HUES6 (cell line): ENCODE measurements at regions not wholly inside any gene's neighbourhood (a gene's known extent, or its start where the extent isn't known, plus 50 kb on each side); places are given as distances from the start of the nearest gene placed in this dataset.
"Not testable (repeated sequence)": the region's sequence is repeated elsewhere in the genome, so short reads cannot be mapped to it uniquely, and the experiment has no call there.

Experiments
- H3K27ac ChIP-seq: 2 replicates; pipeline ENCODE4 v1.7.0; 2013; ENCODE audit warnings: low read depth, mild to moderate bottlenecking, low read length, inconsistent platforms
- H3K27me3 ChIP-seq: 2 replicates; pipeline ENCODE4 v1.6.1; 2013; ENCODE audit warnings: low read length; ENCODE audit not compliant: control insufficient read depth, insufficient read depth
- H3K36me3 ChIP-seq: 2 replicates; pipeline ENCODE4 v1.6.1; 2013; ENCODE audit warnings: low read length; ENCODE audit not compliant: control insufficient read depth, insufficient read depth
- H3K4me1 ChIP-seq: 2 replicates; pipeline ENCODE4 v1.6.1; 2013; ENCODE audit warnings: low read length; ENCODE audit not compliant: control insufficient read depth, insufficient read depth
- H3K4me3 ChIP-seq: 2 replicates; pipeline ENCODE4 v1.5.1; 2013; ENCODE audit warnings: low read depth, low read length
- H3K9ac ChIP-seq: one replicate; pipeline ENCODE4 v1.6.1; 2013; ENCODE audit warnings: mild to moderate bottlenecking, low read length
- H3K9me3 ChIP-seq: 2 replicates; pipeline ENCODE4 v1.6.1; 2013; ENCODE audit warnings: low read depth, low read length; ENCODE audit not compliant: control insufficient read depth, insufficient read depth

- Histone ChIP-seq H3K4me3 (no peak overlapping the region), H3K27ac (no peak overlapping the region), H3K9me3 (peaks cover 39% of the 10 kb centered on the region), H3K4me1 (no peaks in the 10 kb centered on the region), H3K27me3 (no peaks in the 10 kb centered on the region), H3K36me3 (no peaks in the 10 kb centered on the region), H3K9ac (no peak overlapping the region)
Observed at GRCh38 chr5:45893309-45893708, 197.1 kb upstream of the HCN1 start.

- not testable (repeated sequence) for H3K9ac ChIP-seq, H3K4me3 ChIP-seq, H3K4me1 ChIP-seq, H3K27ac ChIP-seq, H3K36me3 ChIP-seq, H3K27me3 ChIP-seq
- peaks cover 50% of the 10 kb centered on the region for H3K9me3 ChIP-seq
Observed at GRCh38 chr5:45890441-45891080, 194.4 kb upstream of the HCN1 start.

- H3K4me3 ChIP-seq = no peak overlapping the region
- H3K27ac ChIP-seq = no peak overlapping the region
- H3K4me1 ChIP-seq = no peaks in the 10 kb centered on the region
- H3K27me3 ChIP-seq = no peaks in the 10 kb centered on the region
- no peak overlapping the region for H3K9ac ChIP-seq
- peaks cover 53% of the 10 kb centered on the region; the same call in 1 of the 2 replicates for H3K9me3 ChIP-seq
- no peaks in the 10 kb centered on the region for H3K36me3 ChIP-seq
Observed at GRCh38 chr5:45862763-45863162, 166.6 kb upstream of the HCN1 start.

GRCh38 chr5:45847877-45848276 lies 151.7 kb upstream of the HCN1 start:
- Histone ChIP-seq H3K9me3 (peaks cover 28% of the 10 kb centered on the region; the same call in 1 of the 2 replicates), H3K36me3 (no peaks in the 10 kb centered on the region), H3K27me3 (no peaks in the 10 kb centered on the region), H3K27ac (no peak overlapping the region), H3K4me3 (peak overlapping the region; percentile 0; the same call in 1 of the 2 replicates), H3K4me1 (peaks cover 5% of the 10 kb centered on the region; the same call in 1 of the 2 replicates), H3K9ac (peak overlapping the region; percentile 4)

- no peak overlapping the region for H3K9ac ChIP-seq
- H3K36me3 ChIP-seq = no peaks in the 10 kb centered on the region
- no peak overlapping the region for H3K27ac ChIP-seq
- peaks cover 25% of the 10 kb centered on the region; the same call in 1 of the 2 replicates for H3K9me3 ChIP-seq
- H3K4me1 ChIP-seq = no peaks in the 10 kb centered on the region
- no peaks in the 10 kb centered on the region for H3K27me3 ChIP-seq
- no peak overlapping the region for H3K4me3 ChIP-seq
Observed at GRCh38 chr5:45826055-45826454, 129.9 kb upstream of the HCN1 start.

- Histone ChIP-seq H3K4me1 (no peaks in the 10 kb centered on the region), H3K27ac (no peak overlapping the region), H3K9me3 (peaks cover 56% of the 10 kb centered on the region; the same call in 1 of the 2 replicates), H3K36me3 (no peaks in the 10 kb centered on the region), H3K9ac (no peak overlapping the region), H3K4me3 (no peak overlapping the region), H3K27me3 (no peaks in the 10 kb centered on the region)
Observed at GRCh38 chr5:45800331-45800730, 104.2 kb upstream of the HCN1 start.

- Histone ChIP-seq H3K27me3 (no peaks in the 10 kb centered on the region), H3K36me3 (no peaks in the 10 kb centered on the region), H3K4me3 (no peak overlapping the region), H3K27ac (no peak overlapping the region), H3K9ac (no peak overlapping the region), H3K4me1 (no peaks in the 10 kb centered on the region), H3K9me3 (peaks cover 59% of the 10 kb centered on the region; the same call in 1 of the 2 replicates)
Observed at GRCh38 chr5:45799388-45799787, 103.2 kb upstream of the HCN1 start.

- no peak overlapping the region for H3K27ac ChIP-seq
- no peak overlapping the region for H3K9ac ChIP-seq
- no peaks in the 10 kb centered on the region for H3K36me3 ChIP-seq
- no peak overlapping the region for H3K4me3 ChIP-seq
- H3K9me3 ChIP-seq = peaks cover 58% of the 10 kb centered on the region; the same call in 1 of the 2 replicates
- H3K4me1 ChIP-seq = no peaks in the 10 kb centered on the region
- no peaks in the 10 kb centered on the region for H3K27me3 ChIP-seq
Observed at GRCh38 chr5:45796959-45797553, 100.9 kb upstream of the HCN1 start.

- Histone ChIP-seq H3K9me3 (peaks cover 45% of the 10 kb centered on the region; the same call in 1 of the 2 replicates), H3K4me1 (no peaks in the 10 kb centered on the region), H3K9ac (no peak overlapping the region), H3K27ac (no peak overlapping the region), H3K27me3 (no peaks in the 10 kb centered on the region), H3K36me3 (no peaks in the 10 kb centered on the region), H3K4me3 (no peak overlapping the region)
Observed at GRCh38 chr5:45795458-45795857, 99.3 kb upstream of the HCN1 start.

- Histone ChIP-seq H3K27ac (no peak overlapping the region), H3K36me3 (no peaks in the 10 kb centered on the region), H3K4me3 (no peak overlapping the region), H3K9ac (no peak overlapping the region), H3K9me3 (peaks cover 36% of the 10 kb centered on the region; the same call in 1 of the 2 replicates), H3K27me3 (no peaks in the 10 kb centered on the region), H3K4me1 (no peaks in the 10 kb centered on the region)
Observed at GRCh38 chr5:45793638-45794532, 97.7 kb upstream of the HCN1 start.
